CD14-positive monocyte (primary cell): ENCODE measurements at regions not wholly inside any gene's neighbourhood (a gene's known extent, or its start where the extent isn't known, plus 50 kb on each side); places are given as distances from the start of the nearest gene placed in this dataset.

Experiments used
- DNase-seq, 3 donors: peaks; one replicate each; pipeline ENCODE4 v3.0.0-alpha.2; 2011 to 2022
- H2AFZ ChIP-seq: 2 replicates; pipeline ENCODE4 v1.6.0; 2012; ENCODE audit warnings: mild to moderate bottlenecking, low read depth, low read length, inconsistent platforms; ENCODE audit not compliant: insufficient read depth, poor library complexity, severe bottlenecking
- H3K27ac ChIP-seq, 2 donors: 1 replicate in 1 of 2; 2 replicates in 1 of 2; pipeline ENCODE4 v1.5.1; 2012 to 2013; ENCODE audit warnings: low read length in 2 of 2, control low read depth in 1 of 2, inconsistent platforms in 1 of 2, low read depth in 1 of 2, mild to moderate bottlenecking in 1 of 2
- H3K27me3 ChIP-seq, 2 donors: one replicate each; pipeline versions ENCODE4 v1.6.0 to v1.6.1; 2011 to 2013; ENCODE audit warnings: low read length in 2 of 2; ENCODE audit not compliant: control insufficient read depth in 2 of 2, insufficient read depth in 2 of 2
- H3K36me3 ChIP-seq, 2 donors: replicated peaks in 1 of 2; 1 replicate in 1 of 2; 2 replicates in 1 of 2; pipeline versions ENCODE4 v1.5.1 to v1.6.1; 2012 to 2013; ENCODE audit warnings: low read length in 2 of 2, control low read depth in 1 of 2, inconsistent platforms in 1 of 2, mild to moderate bottlenecking in 1 of 2; ENCODE audit not compliant: insufficient read depth in 2 of 2, control insufficient read depth in 1 of 2
- H3K4me1 ChIP-seq, 2 donors: 1 replicate in 1 of 2; 2 replicates in 1 of 2; pipeline versions ENCODE4 v1.5.1 to v1.6.1; 2012 to 2013; ENCODE audit warnings: low read length in 2 of 2, control low read depth in 1 of 2, inconsistent platforms in 1 of 2, mild to moderate bottlenecking in 1 of 2, moderate library complexity in 1 of 2; ENCODE audit not compliant: insufficient read depth in 2 of 2, control insufficient read depth in 1 of 2
- H3K4me2 ChIP-seq: replicated peaks from 2 replicates; pipeline ENCODE3; 2012; ENCODE audit warnings: low read length, moderate library complexity, mild to moderate bottlenecking; ENCODE audit not compliant: poor library complexity, severe bottlenecking; ENCODE audit errors: extremely low read depth
- H3K4me3 ChIP-seq, 3 experiments: fragments of 200-600 bp in 1 of 3; sonication (generic) in 1 of 3; replicated peaks in 1 of 3; 1 replicate in 2 of 3; 2 replicates in 1 of 3; pipeline ENCODE4 v1.5.1; 2011 to 2013; ENCODE audit warnings: low read length in 3 of 3, mild to moderate bottlenecking in 3 of 3, control low read depth in 2 of 3, low read depth in 2 of 3, inconsistent platforms in 1 of 3, moderate library complexity in 1 of 3
- H3K79me2 ChIP-seq: 2 replicates; pipeline ENCODE4 v1.6.0; 2012; ENCODE audit warnings: mild to moderate bottlenecking, control low read depth, inconsistent platforms, low read length, moderate library complexity; ENCODE audit not compliant: insufficient read depth
- H3K9ac ChIP-seq: 2 replicates; pipeline ENCODE4 v1.6.0; 2017; ENCODE audit warnings: low read length, mild to moderate bottlenecking; ENCODE audit not compliant: insufficient read depth, poor library complexity, severe bottlenecking
- H3K9me3 ChIP-seq, 2 donors: replicated peaks in 1 of 2; 1 replicate in 1 of 2; 2 replicates in 1 of 2; pipeline versions ENCODE4 v1.5.1 to v1.6.1; 2012 to 2013; ENCODE audit warnings: low read length in 2 of 2, control low read depth in 1 of 2; ENCODE audit not compliant: control insufficient read depth in 1 of 2, insufficient read depth in 1 of 2
- H4K20me1 ChIP-seq: 2 replicates; pipeline ENCODE4 v1.6.0; 2012; ENCODE audit warnings: mild to moderate bottlenecking, low read length, control low read depth, moderate library complexity; ENCODE audit not compliant: insufficient read depth
- H3K27ac Mint-ChIP-seq, 7 donors: one replicate each; pipeline ENCODE4 v1.8.0; 2020; ENCODE audit warnings: mild to moderate bottlenecking in 7 of 7, mixed read lengths in 7 of 7, moderate library complexity in 6 of 7, inconsistent platforms in 2 of 7
- H3K27me3 Mint-ChIP-seq, 3 donors: one replicate each; pipeline ENCODE4 v1.8.0; 2021 to 2022; ENCODE audit warnings: low read depth in 3 of 3, mild to moderate bottlenecking in 3 of 3, mixed read lengths in 3 of 3, moderate library complexity in 3 of 3, inconsistent platforms in 1 of 3
- H3K36me3 Mint-ChIP-seq, 2 donors: one replicate each; pipeline ENCODE4 v1.8.0; 2020; ENCODE audit warnings: mixed read lengths in 2 of 2, inconsistent platforms in 1 of 2, mild to moderate bottlenecking in 1 of 2
- H3K4me1 Mint-ChIP-seq: one replicate; pipeline ENCODE4 v1.8.0; 2020; ENCODE audit warnings: mild to moderate bottlenecking, mixed read lengths
- H3K4me3 Mint-ChIP-seq, 2 donors: one replicate each; pipeline ENCODE4 v1.8.0; 2020; ENCODE audit warnings: mild to moderate bottlenecking in 2 of 2, mixed read lengths in 2 of 2, moderate library complexity in 1 of 2
- H3K9me3 Mint-ChIP-seq, 7 donors: one replicate each; pipeline ENCODE4 v1.8.0; 2020 to 2022; ENCODE audit warnings: mixed read lengths in 7 of 7, mild to moderate bottlenecking in 6 of 7, moderate library complexity in 6 of 7, inconsistent platforms in 2 of 7
- CTCF ChIP-seq: fragments of 200-600 bp; IDR thresholded peaks from one replicate; pipeline ENCODE4 v1.8.0; 2022; ENCODE audit warnings: antibody characterized with exemption, mild to moderate bottlenecking
- WGBS: methylation state at CpG from one replicate; pipeline ENCODE4 v1.1.5; 2013; ENCODE audit warnings: missing lambda C conversion rate; ENCODE audit not compliant: insufficient coverage; 5-methylcytosine and 5-hydroxymethylcytosine counted together
- intact Hi-C, 2 donors: fragments of 100-400 bp; cut with micrococcal nuclease; formaldehyde crosslinking; loops; one replicate each; pipeline versions ENCODE4 v1.15.0 to v1.15.1; 2023

GRCh38 chr6:169096388-169096787 is 157.3 kb downstream of the THBS2 start:
- H3K36me3 ChIP-seq: no peaks in the 10 kb centered on the region
- DNase-seq: no peak
- no peak overlapping the region for H3K27ac ChIP-seq
- no peak overlapping the region for H2AFZ ChIP-seq
- H3K27me3 ChIP-seq: no peaks in the 10 kb centered on the region
- H3K27me3 Mint-ChIP-seq: peaks cover 0 to 5% (median 1%) of the 10 kb centered on the region in 3 donors
- no peak for TF ChIP-seq CTCF
- no peaks in the 10 kb centered on the region for H3K4me1 Mint-ChIP-seq
- H3K27ac Mint-ChIP-seq: no peak overlapping the region
- no peaks in the 10 kb centered on the region for H4K20me1 ChIP-seq
- H3K4me3 ChIP-seq: no peak overlapping the region
- intact Hi-C loops: no loop called here
- H3K9ac ChIP-seq: no peak overlapping the region
- H3K9me3 Mint-ChIP-seq: peaks cover 9 to 25% (median 14%) of the 10 kb centered on the region in 7 donors
- H3K4me3 Mint-ChIP-seq: no peak overlapping the region
- H3K36me3 Mint-ChIP-seq: no peaks in the 10 kb centered on the region
- no peaks in the 10 kb centered on the region for H3K79me2 ChIP-seq
- H3K4me1 ChIP-seq: no peaks in the 10 kb centered on the region
- H3K4me2 ChIP-seq: no peak overlapping the region
- WGBS: 100% methylated on average over 2 of the region's 5 CpGs
- peaks cover 3 to 11% of the 10 kb centered on the region in 2 donors for H3K9me3 ChIP-seq

DNA sequence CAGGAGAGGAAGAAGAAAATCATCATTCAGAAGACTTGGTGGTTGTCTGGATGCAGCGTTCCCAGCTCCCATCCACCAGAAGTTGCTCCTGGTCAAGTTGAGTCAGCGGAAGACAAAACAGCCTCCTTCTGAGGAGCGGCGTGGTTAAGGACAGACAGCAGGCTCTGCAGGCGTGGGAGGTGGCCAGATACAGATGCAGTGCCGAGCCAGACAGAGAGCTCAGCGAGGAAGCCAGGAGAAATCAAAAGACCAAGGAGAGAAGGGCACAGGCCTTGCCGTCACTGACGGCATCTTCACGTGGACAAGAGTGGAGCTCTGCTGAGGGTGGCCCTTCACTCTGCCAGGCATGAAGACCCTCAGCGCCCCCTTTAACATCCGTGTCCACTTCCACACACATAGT is 158.5 kb downstream of the THBS2 start:
- no peak overlapping the region for H2AFZ ChIP-seq
- H4K20me1 ChIP-seq: no peaks in the 10 kb centered on the region
- H3K4me3 ChIP-seq: no peak overlapping the region
- no peak overlapping the region for H3K27ac ChIP-seq
- no peaks in the 10 kb centered on the region for H3K27me3 ChIP-seq
- no peak overlapping the region for H3K4me3 Mint-ChIP-seq
- DNase-seq: no peak
- H3K4me2 ChIP-seq: no peak overlapping the region
- H3K79me2 ChIP-seq: no peaks in the 10 kb centered on the region
- no peak overlapping the region for H3K9ac ChIP-seq
- peaks cover 0 to 5% (median 1%) of the 10 kb centered on the region in 3 donors for H3K27me3 Mint-ChIP-seq
- intact Hi-C loops: no loop called here
- H3K9me3 Mint-ChIP-seq: peaks cover 15 to 35% (median 26%) of the 10 kb centered on the region in 7 donors
- no peaks in the 10 kb centered on the region for H3K36me3 Mint-ChIP-seq
- TF ChIP-seq CTCF: no peak
- H3K4me1 ChIP-seq: no peaks in the 10 kb centered on the region
- H3K36me3 ChIP-seq: no peaks in the 10 kb centered on the region
- no peaks in the 10 kb centered on the region for H3K4me1 Mint-ChIP-seq
- 82% methylated on average over 9 of the region's 12 CpGs for WGBS
- H3K9me3 ChIP-seq: peaks cover 15 to 19% of the 10 kb centered on the region in 2 donors
- H3K27ac Mint-ChIP-seq: no peak overlapping the region
